GM19351 (cell line): ENCODE measurements at regions not wholly inside any gene's neighbourhood (a gene's known extent, or its start where the extent isn't known, plus 50 kb on each side); places are given as distances from the start of the nearest gene placed in this dataset.
"Not testable (repeated sequence)": the region's sequence is repeated elsewhere in the genome, so short reads cannot be mapped to it uniquely, and the experiment has no call there.

Source experiments
- ATAC-seq: cut with Tn5 transposase; IDR thresholded peaks from one replicate; pipeline ENCODE4 v1.9.1; 2021; ENCODE audit warnings: mild to moderate bottlenecking, moderate library complexity; ENCODE audit not compliant: unreplicated experiment

- ATAC-seq: peak; percentile 98
These were observed 192.6 kb downstream of the CASP12 start for GRCh38 chr11:104705490-104706190.

- ATAC-seq: no peak
These were observed 193.4 kb downstream of the CASP12 start for GRCh38 chr11:104704888-104705287.

GRCh38 chr11:104704146-104704830 is 194.0 kb downstream of the CASP12 start:
- ATAC-seq: no peak

- ATAC-seq: no peak
These were observed 197.7 kb downstream of the CASP12 start for GRCh38 chr11:104700609-104701008.

GRCh38 chr11:104699981-104700380 is 198.3 kb downstream of the CASP12 start:
- ATAC-seq: no peak

- ATAC-seq: no peak
These were observed 203.2 kb downstream of the CASP12 start for GRCh38 chr11:104695065-104695463.

GRCh38 chr11:104694259-104695064 is 203.8 kb downstream of the CASP12 start:
- no peak for ATAC-seq

GRCh38 chr11:104692751-104693150 is 205.5 kb downstream of the CASP12 start:
- no peak for ATAC-seq

- no peak for ATAC-seq
These were observed 207.1 kb downstream of the CASP12 start for GRCh38 chr11:104691129-104691528.

- no peak for ATAC-seq
These were observed 208.0 kb downstream of the CASP12 start for GRCh38 chr11:104690241-104690640.

- ATAC-seq: no peak
These were observed 209.5 kb downstream of the CASP12 start for GRCh38 chr11:104688731-104689130.

- ATAC-seq: no peak
These were observed 216.1 kb downstream of the CASP12 start for GRCh38 chr11:104682206-104682605.

- ATAC-seq: no peak
These were observed 219.0 kb downstream of the CASP12 start for GRCh38 chr11:104679258-104679657.

- ATAC-seq: no peak
These were observed 219.9 kb downstream of the CASP12 start for GRCh38 chr11:104678408-104678807.

- ATAC-seq: not testable (repeated sequence)
These were observed 221.2 kb downstream of the CASP12 start for GRCh38 chr11:104677069-104677468.

GRCh38 chr11:104672897-104673296 is 225.4 kb downstream of the CASP12 start:
- no peak for ATAC-seq

- no peak for ATAC-seq
These were observed 229.3 kb downstream of the CASP12 start for GRCh38 chr11:104668797-104669463.

- no peak for ATAC-seq
These were observed 231.6 kb downstream of the CASP12 start for GRCh38 chr11:104666624-104667023.

- no peak for ATAC-seq
These were observed 232.6 kb downstream of the CASP12 start for GRCh38 chr11:104665641-104666040.

GRCh38 chr11:104663190-104664140 is 234.8 kb downstream of the CASP12 start:
- no peak for ATAC-seq
